HG02981 (cell line): ENCODE measurements at regions not wholly inside any gene's neighbourhood (a gene's known extent, or its start where the extent isn't known, plus 50 kb on each side); places are given as distances from the start of the nearest gene placed in this dataset.
"Not testable (repeated sequence)": the region's sequence is repeated elsewhere in the genome, so short reads cannot be mapped to it uniquely, and the experiment has no call there.

ENCODE experiments used
- ATAC-seq: cut with Tn5 transposase; IDR thresholded peaks from one replicate; pipeline ENCODE4 v1.9.1; 2021; ENCODE audit warnings: mild to moderate bottlenecking, moderate library complexity; ENCODE audit not compliant: unreplicated experiment

- ATAC-seq: no peak
Measured at GRCh38 chr11:112533682-112534081, 273.0 kb upstream of the PLET1 start.

DNA sequence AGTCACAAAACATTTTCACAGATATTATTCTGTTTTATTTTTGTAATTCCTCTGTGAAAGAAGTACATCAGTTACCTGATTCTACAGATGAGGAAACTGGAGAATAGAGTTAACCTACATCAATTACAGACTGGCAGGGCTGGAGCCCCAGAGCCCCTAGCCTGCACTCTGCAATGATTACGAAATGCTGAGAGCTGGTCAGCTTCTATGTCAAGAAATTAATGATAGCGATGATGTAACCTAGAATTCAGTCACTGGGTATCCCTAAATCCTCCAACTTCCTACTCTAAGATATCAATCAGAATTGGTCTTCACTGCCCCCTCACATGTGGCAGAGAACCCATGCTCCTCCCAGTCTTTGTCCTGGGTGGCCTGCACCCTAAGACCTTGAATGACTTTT, 273.5 kb upstream of the PLET1 start:
- no peak for ATAC-seq

DNA sequence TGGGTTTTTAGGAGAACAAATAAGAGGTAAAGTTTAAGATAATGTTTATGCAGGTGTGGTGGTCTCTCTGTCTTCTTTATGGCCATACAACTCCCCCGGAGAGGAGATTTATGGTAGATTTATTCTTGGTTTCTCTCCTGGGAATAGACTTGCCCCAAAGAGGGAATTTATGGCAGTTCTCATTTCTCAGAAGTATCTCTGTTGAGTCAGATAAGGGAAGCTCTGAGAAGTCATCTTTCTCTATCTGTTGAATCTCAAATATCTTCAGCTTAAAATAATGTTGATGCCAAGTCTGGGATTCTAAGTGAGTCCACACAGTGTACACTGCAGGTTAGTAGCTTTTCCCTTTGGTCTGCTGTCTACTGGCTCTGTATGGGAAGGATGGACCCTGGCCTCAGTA, 276.4 kb upstream of the PLET1 start:
- ATAC-seq: no peak

- no peak for ATAC-seq
Measured at GRCh38 chr11:112537846-112538330, 277.2 kb upstream of the PLET1 start.

- ATAC-seq: no peak
Measured at GRCh38 chr11:112538534-112539280, 278.0 kb upstream of the PLET1 start.

DNA sequence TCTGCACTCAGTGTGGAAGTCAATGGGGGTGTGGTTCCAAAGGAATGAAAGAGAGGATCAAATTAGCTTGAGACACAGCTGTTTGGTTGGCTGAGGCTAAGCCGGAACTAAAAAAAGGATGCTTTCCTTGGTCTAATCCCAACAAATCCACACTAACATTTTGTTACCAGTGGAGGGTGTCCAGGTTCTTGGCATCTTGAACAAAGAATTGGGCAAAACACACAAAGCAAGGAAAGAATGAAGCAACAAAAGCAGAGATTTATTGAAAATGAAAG, 278.6 kb upstream of the PLET1 start:
- ATAC-seq: not testable (repeated sequence)

DNA sequence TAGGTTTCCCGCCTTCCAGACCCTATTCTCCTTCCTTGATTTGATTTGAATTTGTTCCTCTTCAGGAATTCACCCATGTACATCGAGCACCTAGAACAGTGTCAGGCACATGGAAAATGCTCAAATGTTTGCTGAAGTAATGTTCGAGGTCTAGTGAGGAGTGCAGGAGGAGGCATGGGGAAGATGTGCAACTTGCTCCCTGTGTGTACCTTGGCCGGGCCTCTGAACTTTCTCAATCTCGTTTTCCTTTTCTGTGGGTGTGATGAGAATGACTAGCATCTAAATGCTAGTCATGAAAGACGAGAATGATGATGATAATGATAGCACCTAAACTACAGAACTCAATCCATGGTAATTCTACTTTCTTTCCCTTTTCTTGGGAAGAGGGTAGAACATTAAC, 279.1 kb upstream of the PLET1 start:
- ATAC-seq: no peak

- no peak for ATAC-seq
Measured at GRCh38 chr11:112540261-112540660, 279.6 kb upstream of the PLET1 start.

DNA sequence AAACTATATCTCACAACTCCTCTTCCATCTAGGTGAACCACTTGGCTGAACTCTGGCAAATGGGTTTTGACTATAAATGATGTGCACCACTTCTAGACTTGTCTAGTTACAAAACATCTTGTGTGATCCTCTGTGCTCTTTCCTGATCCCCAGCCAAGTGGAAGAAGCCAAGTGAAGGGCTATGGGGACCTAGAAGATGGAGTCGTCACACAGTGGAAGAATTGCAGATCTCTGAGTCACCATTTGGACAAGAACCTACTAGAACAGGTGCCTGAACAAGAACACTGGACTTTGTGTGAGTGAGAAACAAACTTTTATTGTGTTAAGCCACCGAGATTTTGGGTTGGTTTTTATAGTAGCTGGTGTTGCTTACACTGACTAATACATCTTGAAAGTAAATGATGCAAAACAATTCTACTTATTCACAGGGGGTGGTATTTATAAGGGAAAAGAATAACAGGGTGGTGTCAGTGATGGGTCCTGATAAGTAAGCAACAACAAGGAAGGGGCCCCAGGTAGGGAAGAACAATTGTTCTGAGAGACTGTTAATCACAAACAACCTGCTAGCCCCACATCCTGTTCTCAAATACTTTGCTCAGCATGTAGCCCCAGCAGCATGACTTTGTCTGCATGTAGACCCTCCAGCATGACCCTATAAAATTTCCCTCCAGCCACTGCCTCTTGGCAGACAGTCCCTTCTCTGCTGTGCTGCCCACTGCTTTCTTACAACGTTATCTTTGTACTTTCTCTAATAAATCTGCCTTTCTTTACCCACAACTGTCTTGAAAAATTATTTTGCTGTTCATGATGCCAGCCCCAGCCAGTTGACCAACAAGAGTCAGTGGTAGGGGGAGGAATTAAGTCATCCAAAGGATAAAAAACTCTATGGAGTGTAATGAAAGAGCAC, 280.7 kb upstream of the PLET1 start:
- ATAC-seq: no peak

- ATAC-seq: no peak
Measured at GRCh38 chr11:112542479-112542878, 281.8 kb upstream of the PLET1 start.

DNA sequence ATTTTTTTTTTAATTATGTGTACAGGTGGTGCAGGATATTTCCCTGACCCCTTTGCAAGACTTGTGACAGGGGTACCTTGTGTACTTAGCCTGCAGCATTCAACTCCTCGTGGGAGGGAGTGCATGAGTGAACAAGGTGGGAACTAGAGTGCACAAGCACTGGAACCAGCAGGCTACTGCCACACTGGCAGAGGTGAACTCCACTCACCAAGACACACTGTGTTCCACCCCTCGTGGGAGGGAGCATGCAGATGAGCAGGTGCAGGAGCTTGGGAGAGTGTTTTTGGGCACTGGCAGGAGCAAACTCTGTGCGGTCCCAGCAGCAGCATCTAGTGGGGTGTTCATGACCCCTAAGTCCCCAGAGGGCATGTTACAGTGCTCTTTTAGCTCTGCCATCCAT, 282.7 kb upstream of the PLET1 start:
- ATAC-seq: no peak

DNA sequence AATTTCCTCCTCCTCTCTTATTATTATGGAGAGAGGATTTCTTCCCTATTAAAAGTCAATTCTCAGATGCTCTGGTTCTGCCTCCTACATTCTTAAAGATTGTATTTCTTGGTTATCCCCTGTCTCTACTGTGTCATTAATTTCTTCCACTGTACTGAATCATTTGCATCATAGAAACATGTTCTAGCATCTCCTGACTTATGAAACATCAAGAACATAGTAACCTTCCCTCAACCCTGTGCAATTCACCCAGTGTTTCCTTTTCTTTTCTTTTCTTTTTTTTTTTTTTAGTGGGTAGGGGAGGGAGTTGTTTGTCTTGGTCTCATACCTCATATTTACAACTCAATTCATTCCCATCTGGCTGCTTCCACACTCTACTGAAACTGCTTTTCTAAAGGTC, 288.0 kb upstream of the PLET1 start:
- ATAC-seq: no peak

GRCh38 chr11:112553205-112553731, 292.6 kb upstream of the PLET1 start:
- ATAC-seq: no peak

DNA sequence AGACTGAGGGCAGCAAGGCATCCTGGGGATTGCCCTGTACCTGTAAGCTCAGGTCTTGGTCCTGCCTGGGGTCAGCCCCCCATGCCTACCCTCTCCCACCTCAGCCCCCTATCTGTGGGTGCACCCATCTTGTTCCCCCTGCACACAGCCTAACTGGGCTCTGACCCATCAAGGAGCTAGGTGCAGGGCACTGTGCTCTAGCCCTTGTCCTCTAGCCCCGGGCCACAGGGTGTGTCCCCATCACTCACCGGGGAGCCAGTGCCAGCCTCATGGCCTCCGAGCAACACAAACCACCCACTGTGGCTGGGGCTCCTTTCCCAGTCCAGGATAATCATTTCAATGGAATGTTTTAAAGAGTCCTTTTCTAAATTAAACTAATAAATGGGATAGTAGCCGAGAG, 293.9 kb upstream of the PLET1 start:
- no peak for ATAC-seq

- ATAC-seq: peak; percentile 60
Measured at GRCh38 chr11:112555491-112556364, 295.1 kb upstream of the PLET1 start.

DNA sequence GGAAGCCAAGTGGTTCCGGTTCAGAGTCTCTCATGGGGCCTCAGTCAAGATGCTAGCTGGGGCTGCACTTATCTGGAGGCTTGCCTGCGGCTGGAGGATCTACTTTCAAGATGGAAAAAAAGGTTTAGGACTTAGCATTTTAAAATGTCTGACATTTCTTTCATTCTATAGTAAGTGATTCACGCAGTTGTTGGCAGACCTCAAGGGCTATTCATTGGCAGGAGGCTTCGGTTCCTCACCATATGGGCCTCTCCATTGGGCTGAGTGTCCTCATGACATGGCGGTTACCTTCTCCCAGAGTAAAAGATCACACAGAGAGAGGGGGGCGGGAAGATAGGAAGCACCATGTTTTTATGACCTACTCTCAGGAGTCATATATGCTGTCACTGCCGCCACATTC, 298.0 kb upstream of the PLET1 start:
- ATAC-seq: no peak

DNA sequence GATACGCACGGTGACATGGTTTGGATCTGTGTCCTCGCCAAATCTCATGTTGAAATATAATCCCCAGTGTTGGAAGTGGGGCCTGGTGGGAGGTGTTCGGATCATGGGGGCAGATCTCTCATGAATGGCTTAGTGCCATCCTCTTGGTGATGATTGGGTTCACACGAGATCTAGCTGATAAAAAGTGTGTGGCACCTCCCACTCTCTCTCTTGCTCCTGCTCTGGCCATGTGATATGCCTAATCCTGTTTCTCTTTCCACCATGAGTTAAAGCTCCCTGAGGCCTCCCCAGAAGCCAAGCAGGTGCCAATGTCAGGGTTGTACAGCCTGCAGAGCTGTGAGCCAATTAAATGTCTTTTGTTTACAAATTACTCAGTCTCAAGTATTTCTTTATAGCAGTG, 303.1 kb upstream of the PLET1 start:
- no peak for ATAC-seq

DNA sequence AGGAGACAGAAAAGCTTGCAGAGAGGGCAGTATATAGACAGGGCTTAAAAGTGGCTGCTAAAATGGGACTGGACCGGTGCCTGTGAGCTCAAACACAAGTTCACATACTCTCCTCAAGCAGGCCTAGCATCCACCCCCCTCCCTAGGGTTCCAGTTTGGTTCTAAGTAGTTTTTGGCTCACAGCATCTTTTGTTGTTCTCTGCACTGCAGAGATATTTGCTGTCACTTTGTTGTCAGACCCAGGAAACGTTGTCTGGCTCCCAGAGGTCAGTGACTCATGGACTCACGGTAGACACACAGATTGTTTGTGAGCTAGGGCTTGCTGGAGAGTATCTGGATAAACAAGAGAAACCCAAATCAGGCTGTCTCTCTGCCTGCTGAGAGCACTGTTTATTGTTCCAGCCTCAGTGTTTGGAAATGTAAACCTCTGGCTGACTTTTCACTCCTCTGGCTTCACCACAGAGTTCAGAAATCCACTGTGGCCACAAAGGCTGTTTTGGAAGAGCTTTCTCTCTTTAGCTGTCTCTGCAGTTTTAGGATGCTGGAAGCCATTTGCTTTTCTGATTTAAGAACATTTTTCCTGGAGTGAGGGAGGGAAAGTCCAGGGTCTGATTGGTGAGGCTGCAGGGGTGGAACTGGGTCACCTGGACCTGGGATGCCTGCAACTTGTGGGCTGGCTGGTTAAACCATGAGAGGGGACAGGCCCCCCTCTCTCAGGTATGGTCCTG, 303.7 kb upstream of the PLET1 start:
- no peak for ATAC-seq

DNA sequence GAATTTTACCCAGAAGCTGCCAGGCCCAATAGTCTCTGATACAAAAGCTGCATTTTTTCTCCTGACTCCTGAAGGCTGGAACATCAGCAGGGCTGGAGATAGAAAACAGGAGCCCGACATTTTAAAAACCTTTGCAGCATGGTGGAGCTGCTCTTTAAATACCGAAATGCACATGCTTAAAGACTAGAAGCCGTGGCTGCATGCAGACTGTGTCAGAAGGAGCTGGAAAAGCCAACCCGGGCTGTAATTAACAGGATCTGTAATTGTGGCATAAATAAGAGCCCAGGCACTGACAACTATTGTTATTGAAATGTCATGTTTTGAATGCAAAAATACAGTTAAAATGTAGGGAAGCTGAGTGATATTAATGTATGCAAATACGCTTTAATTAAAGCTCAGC, 304.9 kb upstream of the PLET1 start:
- no peak for ATAC-seq

DNA sequence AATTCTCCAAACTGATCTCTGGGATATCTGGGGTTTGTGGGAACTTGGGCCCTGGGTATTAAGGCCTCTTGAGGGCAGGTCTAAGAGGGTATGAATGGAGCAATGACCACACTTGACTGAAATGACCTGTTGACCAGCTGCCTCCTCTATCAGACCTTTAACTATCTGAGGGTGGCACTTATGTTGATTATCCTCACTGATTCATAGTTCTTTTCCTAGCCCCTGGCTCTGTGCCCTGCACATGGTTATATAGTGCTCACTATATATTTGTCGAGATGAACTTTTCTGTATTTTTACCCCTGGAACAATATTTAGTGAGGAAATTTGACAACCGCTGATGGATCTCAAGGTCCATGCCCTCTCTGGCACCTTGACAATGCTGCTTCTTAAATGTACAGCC, 305.5 kb upstream of the PLET1 start:
- ATAC-seq: no peak
